Endothelial cell of hepatic sinusoid (primary cell): ENCODE measurements at regions not wholly inside any gene's neighbourhood (a gene's known extent, or its start where the extent isn't known, plus 50 kb on each side); places are given as distances from the start of the nearest gene placed in this dataset.

Experiments
- in situ Hi-C: cut with HindIII; loops from 2 replicates; pipeline ENCODE4 v1.10.0; 2017; ENCODE audit warnings: low sequenced_read_pairs

- in situ Hi-C loops: no loop called here
These were observed 777.1 kb downstream of the LIG4 start for GRCh38 chr13:107438251-107438650.

- in situ Hi-C loops: no loop called here
These were observed 781.0 kb downstream of the LIG4 start for GRCh38 chr13:107434347-107434746.

GRCh38 chr13:107427536-107427935 is 787.8 kb downstream of the LIG4 start:
- in situ Hi-C loops: no loop called here

- in situ Hi-C loops: loop anchor here (5.0 kb wide), 1 partner anchor 50 kb away; no protein-coding TSS in a partner anchor
These were observed 792.9 kb downstream of the LIG4 start for GRCh38 chr13:107422421-107422820.

GRCh38 chr13:107421951-107422350 is 793.4 kb downstream of the LIG4 start:
- in situ Hi-C loops: loop anchor here (5.0 kb wide), 1 partner anchor 50 kb away; no protein-coding TSS in a partner anchor

- in situ Hi-C loops: loop anchor here (5.0 kb wide), 1 partner anchor 49 kb away; no protein-coding TSS in a partner anchor
These were observed 794.3 kb downstream of the LIG4 start for GRCh38 chr13:107421028-107421427.

- in situ Hi-C loops: no loop called here
These were observed 802.3 kb downstream of the LIG4 start for GRCh38 chr13:107413005-107413404.

- in situ Hi-C loops: no loop called here
These were observed 808.3 kb downstream of the LIG4 start for GRCh38 chr13:107407074-107407473.

- in situ Hi-C loops: no loop called here
These were observed 819.2 kb downstream of the LIG4 start for GRCh38 chr13:107395927-107396662.

GRCh38 chr13:107392205-107392604 is 823.1 kb downstream of the LIG4 start:
- in situ Hi-C loops: no loop called here

- in situ Hi-C loops: no loop called here
These were observed 819.6 kb upstream of the ARGLU1 start for GRCh38 chr13:107387525-107387924.

GRCh38 chr13:107379407-107380155 is 811.6 kb upstream of the ARGLU1 start:
- in situ Hi-C loops: no loop called here

GRCh38 chr13:107376341-107377125 is 808.6 kb upstream of the ARGLU1 start:
- in situ Hi-C loops: no loop called here

- in situ Hi-C loops: no loop called here
These were observed 807.9 kb upstream of the ARGLU1 start for GRCh38 chr13:107375701-107376340.

GRCh38 chr13:107374038-107374437 is 806.1 kb upstream of the ARGLU1 start:
- in situ Hi-C loops: loop anchor here (5.0 kb wide), 1 partner anchor 48 kb away; no protein-coding TSS in a partner anchor

- in situ Hi-C loops: loop anchor here (5.0 kb wide), 1 partner anchor 49 kb away; no protein-coding TSS in a partner anchor
These were observed 805.6 kb upstream of the ARGLU1 start for GRCh38 chr13:107373551-107373950.

GRCh38 chr13:107370015-107370785 is 802.3 kb upstream of the ARGLU1 start:
- in situ Hi-C loops: loop anchor here (5.0 kb wide), 1 partner anchor 52 kb away; no protein-coding TSS in a partner anchor

- in situ Hi-C loops: no loop called here
These were observed 799.3 kb upstream of the ARGLU1 start for GRCh38 chr13:107367258-107367657.

- in situ Hi-C loops: no loop called here
These were observed 797.7 kb upstream of the ARGLU1 start for GRCh38 chr13:107365466-107366215.
